Dermis blood vessel endothelial cell (primary cell): ENCODE measurements at regions not wholly inside any gene's neighbourhood (a gene's known extent, or its start where the extent isn't known, plus 50 kb on each side); places are given as distances from the start of the nearest gene placed in this dataset.
"Not testable (repeated sequence)": the region's sequence is repeated elsewhere in the genome, so short reads cannot be mapped to it uniquely, and the experiment has no call there.

Experiments
- DNase-seq: peaks from one replicate; pipeline ENCODE4 v3.0.0; 2010

DNA sequence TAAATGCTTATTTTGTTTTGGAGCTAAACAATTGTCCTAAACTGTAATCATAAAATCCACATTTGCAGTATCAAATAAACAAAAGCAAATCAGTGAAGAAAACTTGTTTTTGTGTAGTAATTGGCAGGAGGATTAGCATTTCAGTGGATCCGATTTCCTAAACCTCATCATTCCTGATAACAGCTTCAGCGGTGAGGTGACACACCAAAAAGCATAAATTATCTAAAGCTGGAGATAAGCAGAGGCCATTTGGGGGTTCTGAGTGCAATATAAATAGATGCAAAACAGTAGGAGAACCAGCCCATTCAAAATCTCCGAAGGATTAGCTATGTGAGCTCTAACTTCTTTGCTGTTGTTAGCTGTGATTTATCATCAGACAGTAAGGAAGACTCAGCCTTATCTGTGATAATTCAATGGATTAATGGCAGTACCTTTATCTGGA lies 235.8 kb downstream of the EPHA7 start:
- DNase-seq, result no peak

DNA sequence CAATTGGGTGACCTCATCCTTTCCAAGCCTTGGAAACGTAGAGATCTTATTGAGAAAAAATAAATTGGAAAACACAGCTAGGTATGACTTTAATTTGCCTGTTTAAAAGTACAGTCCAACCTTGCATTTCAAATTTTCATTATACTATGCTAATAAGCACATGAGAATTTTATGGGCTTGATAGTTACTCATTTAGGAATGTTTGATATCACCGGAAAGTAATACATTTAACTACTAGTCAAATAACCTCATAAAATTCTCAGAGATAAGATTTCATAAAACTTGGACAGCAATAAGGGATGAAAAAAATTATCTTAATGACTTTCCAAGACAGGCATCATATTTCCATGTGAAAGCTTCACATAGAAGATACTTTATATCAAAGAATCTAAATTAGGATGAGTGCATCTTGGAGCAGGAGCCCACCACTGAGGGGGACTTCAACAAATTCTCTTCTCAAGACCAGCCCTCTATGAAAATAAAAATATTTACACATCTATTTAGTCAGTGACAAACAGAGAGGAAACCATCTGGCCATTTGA lies 236.3 kb downstream of the EPHA7 start:
- DNase-seq, result no peak

GRCh38 chr6:93177918-93178317 lies 241.4 kb downstream of the EPHA7 start:
- no peak for DNase-seq

GRCh38 chr6:93177438-93177837 lies 241.9 kb downstream of the EPHA7 start:
- DNase-seq, result no peak

- no peak for DNase-seq
Observed at GRCh38 chr6:93176070-93176469, 243.3 kb downstream of the EPHA7 start.

- DNase-seq, result not testable (repeated sequence)
Observed at GRCh38 chr6:93173573-93173972, 245.8 kb downstream of the EPHA7 start.

- no peak for DNase-seq
Observed at GRCh38 chr6:93165850-93166430, 253.4 kb downstream of the EPHA7 start.

GRCh38 chr6:93164781-93165180 lies 254.6 kb downstream of the EPHA7 start:
- no peak for DNase-seq

- no peak for DNase-seq
Observed at GRCh38 chr6:93163146-93163545, 256.2 kb downstream of the EPHA7 start.

GRCh38 chr6:93139408-93140081 lies 279.8 kb downstream of the EPHA7 start:
- no peak for DNase-seq

- DNase-seq, result no peak
Observed at GRCh38 chr6:93136111-93136510, 283.2 kb downstream of the EPHA7 start.

- no peak for DNase-seq
Observed at GRCh38 chr6:93124006-93124632, 295.2 kb downstream of the EPHA7 start.

- no peak for DNase-seq
Observed at GRCh38 chr6:93123585-93123984, 295.8 kb downstream of the EPHA7 start.

DNA sequence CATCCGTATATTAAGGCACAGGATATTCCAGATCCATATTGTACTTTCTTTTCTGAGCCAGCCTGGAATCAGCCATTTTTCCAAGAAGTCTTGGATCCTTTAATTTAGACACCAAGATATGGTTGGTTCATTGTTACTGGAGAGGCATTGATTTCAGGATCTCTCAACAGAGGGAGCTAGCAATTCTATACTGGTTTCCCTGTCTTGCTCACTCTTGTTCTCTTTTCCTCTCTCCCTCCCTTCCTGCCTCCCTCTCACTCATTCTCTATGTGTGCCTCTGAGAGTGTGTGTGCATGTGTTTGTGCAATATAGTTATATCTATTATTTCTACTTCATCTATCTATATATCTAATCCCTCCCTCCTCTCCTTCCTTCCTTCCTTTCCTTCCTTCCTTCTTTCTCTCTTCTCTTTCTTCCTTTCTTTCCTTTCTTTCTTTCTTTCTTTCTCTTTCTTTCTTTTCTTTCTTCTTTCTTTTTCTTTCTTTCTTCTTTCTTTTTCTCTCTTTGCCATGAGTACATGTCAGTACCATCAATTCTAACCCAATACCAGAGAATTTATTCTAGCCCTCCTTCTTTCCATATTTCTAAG lies 299.1 kb downstream of the EPHA7 start:
- no peak for DNase-seq

GRCh38 chr6:93105907-93106306 lies 313.5 kb downstream of the EPHA7 start:
- no peak for DNase-seq

DNA sequence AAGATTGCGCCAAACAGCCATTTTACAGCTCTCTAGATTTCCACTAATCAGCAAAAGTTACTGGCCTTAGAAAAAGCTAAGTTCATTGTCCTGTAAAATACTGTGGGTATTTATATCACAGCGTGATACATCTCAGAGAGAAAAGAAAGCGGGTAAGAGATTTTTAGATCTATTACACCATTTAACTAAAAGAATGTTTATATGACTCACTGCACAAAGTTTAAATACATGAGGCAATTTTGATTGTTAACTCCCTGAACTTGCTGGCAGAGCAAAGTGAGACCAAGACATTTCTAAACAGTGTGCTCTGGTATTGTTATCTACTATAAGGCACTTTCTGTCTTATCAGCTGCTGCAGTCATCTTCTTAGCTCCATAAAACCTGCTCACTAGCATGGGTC lies 314.3 kb downstream of the EPHA7 start:
- no peak for DNase-seq

DNA sequence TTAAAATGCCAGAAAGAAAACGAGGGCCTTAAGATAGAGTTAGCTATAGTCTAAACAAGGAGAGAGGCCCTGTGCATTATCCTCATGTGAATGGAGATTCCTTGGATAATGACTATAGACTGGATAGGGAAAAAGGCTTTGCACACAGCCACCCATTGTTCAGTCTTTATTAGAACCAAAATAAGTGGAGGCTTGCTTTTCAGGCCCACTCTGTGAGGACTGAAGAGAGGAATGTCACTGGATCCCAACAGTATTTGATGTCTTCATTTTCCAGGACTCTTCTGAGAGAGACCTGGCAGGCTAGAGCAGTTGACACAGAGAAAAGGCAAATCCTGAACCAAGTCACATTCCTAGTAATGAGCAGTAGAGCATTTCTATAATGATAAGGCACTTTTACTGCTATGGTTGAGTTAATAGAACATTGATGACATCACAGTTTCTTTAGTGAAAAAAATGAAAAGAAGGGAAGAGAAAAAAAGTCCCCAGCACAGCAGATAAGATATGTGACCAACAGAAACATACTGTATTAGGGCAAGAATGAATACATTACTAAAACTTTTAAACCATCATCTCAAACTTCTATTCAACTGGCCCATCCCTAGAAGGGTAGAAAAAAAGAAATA lies 315.1 kb downstream of the EPHA7 start:
- no peak for DNase-seq

GRCh38 chr6:93088621-93089501 lies 330.5 kb downstream of the EPHA7 start:
- no peak for DNase-seq

DNA sequence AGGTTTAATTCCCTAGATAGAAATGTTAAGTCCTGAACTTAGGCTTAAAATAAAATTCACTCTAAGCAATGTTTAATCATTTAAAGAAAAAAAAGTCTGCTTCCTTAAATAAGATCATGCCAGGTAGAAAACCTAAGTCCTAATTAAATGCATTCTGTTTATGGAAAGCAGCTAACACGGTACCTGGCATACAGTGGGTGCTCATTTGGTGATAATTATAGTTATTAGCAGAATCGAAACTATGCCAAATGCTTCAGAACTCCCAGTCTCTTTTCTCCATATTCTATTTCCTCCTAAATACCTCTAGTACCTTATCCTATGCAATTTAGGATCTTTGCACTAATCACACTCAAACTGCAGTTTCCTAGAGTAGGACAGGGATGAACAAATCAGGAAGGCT lies 331.8 kb downstream of the EPHA7 start:
- DNase-seq, result no peak

GRCh38 chr6:93086351-93086750 lies 333.0 kb downstream of the EPHA7 start:
- no peak for DNase-seq

DNA sequence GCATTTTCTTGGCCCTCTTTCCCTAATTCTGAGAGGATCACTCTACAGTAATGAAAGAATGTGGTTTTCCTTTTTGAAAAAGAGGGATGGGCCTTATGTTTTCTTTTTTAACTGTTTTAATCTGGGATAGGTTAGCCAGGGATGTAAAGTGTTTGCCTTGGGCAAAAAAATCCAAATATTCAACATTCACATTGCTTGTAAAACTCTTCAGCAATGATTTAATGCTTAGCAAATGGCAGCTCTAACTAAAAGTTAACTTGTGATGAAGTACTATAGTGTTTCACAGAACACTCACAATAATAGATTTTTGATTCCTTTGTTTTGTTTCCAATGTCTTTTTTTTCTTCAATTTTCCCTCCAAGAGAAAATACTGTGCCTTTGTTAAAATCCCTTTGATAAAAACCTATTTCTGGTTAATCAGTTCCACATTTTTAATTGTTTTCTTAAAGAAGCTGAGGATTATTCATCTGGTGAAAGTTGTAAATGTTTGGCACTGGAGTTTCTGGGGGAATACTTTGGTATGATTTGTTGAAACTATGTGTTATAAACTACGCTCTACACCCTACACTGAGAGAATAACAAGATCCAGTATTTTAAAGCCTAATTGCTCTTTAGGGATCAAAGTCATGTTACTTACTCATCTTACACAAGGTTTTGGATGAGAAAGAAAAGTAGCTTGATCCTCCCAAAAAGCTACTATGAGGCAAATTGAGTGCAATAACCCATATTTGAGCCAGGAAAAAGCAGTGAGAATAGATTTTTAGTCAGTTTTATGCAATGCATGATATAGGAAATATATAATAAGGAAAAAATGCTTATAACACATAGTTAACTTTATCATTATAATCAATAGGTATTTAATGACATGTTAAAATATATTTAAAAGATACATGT lies 335.8 kb downstream of the EPHA7 start:
- DNase-seq, result no peak
